ENCODE measurements at regions not wholly inside any gene's neighbourhood (a gene's known extent, or its start where the extent isn't known, plus 50 kb on each side); places are given as distances from the start of the nearest gene placed in this dataset.

DNA sequence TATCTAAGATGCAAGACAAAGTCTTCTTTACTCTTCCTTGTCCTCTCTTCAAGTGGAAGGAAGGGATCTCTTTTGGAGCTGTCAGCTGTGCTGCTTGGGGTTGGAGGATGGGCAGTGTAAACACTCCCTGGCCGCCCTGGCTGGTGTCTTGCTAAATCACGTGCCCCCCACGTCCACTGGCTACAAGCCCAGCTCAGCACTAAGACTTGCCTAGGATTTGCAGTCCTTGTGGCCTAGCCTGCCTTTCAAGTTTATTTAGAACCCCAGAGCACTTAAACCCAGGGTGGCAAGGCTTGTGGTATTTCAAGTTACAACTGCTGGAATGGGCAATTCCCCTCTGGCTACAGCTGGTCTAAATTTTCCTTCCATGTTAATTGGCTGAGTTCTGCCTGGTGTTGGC, 272.4 kb upstream of the MYO3A start:
- no peak overlapping the region for H3K4me3 ChIP-seq (replicated peaks; ENCODE audit: low read depth, low read length)
- no peak for DNase-seq (ENCODE audit: low read depth)
- no peak for TF ChIP-seq CTCF (IDR thresholded peaks at IDR 0.05; ENCODE audit: low read length, missing control alignments)

GRCh38 chr10:25666276-25666675, 267.8 kb upstream of the MYO3A start:
- TF ChIP-seq CTCF (IDR thresholded peaks at IDR 0.05; ENCODE audit: low read length, missing control alignments) = no peak
- peak; percentile 61 for DNase-seq (ENCODE audit: low read depth)
- no peak overlapping the region for H3K4me3 ChIP-seq (replicated peaks; ENCODE audit: low read depth, low read length)

- no peak for DNase-seq (ENCODE audit: low read depth)
- no peak overlapping the region for H3K4me3 ChIP-seq (replicated peaks; ENCODE audit: low read depth, low read length)
- TF ChIP-seq CTCF (IDR thresholded peaks at IDR 0.05; ENCODE audit: low read length, missing control alignments) = no peak
These were observed 258.8 kb upstream of the MYO3A start for GRCh38 chr10:25675204-25675603.

- no peak for DNase-seq (ENCODE audit: low read depth)
These were observed 258.4 kb upstream of the MYO3A start for GRCh38 chr10:25675615-25676014.

DNA sequence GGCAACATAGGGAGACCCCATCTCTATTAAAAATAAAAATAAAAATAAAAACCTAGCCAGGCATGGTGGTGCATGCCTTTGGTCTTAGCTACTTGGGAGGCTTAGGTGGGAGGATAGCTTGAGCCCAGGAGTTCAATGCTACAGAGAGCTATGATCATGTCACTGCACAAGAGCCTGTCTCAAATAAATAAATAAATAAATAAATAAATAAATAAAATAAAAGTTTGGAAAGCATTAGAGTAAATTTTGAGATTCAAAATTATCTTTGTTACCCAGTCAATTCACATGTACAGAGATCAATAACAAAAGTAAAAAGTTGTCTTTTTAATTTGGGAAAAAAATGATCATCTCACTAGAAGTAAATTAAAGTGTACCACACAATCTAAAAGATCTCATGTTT, 255.8 kb upstream of the MYO3A start:
- no peak for DNase-seq (ENCODE audit: low read depth)
- H3K4me3 ChIP-seq (replicated peaks; ENCODE audit: low read depth, low read length) = no peak overlapping the region
- no peak for TF ChIP-seq CTCF (IDR thresholded peaks at IDR 0.05; ENCODE audit: low read length, missing control alignments)

More at GRCh38 chr10:25675615-25676014, 258.4 kb upstream of the MYO3A start:
- no peak overlapping the region for H3K4me3 ChIP-seq (replicated peaks; ENCODE audit: low read depth, low read length)
- TF ChIP-seq CTCF (IDR thresholded peaks at IDR 0.05; ENCODE audit: low read length, missing control alignments) = no peak

DNA sequence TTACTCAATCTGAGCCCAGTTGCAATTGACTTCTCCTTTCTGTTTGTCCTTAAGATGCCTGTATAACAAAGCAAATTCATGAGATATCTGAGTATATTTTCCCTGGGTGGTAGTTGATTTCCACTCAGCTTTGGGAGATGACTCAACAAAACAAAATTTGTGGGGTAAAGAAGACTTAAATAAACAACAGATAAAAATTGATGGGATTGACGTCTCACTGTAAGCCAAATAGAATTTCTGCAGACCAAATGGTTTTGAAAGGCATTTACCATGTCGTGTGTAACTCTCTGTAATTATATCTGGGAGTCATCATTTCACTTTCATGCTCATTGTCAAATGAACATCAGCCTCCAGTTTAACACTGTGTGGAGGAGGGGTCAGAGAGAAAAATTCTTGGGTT, 255.4 kb upstream of the MYO3A start:
- peak; percentile 43 for DNase-seq (ENCODE audit: low read depth)
- no peak overlapping the region for H3K4me3 ChIP-seq (replicated peaks; ENCODE audit: low read depth, low read length)
- TF ChIP-seq CTCF (IDR thresholded peaks at IDR 0.05; ENCODE audit: low read length, missing control alignments) = no peak

DNA sequence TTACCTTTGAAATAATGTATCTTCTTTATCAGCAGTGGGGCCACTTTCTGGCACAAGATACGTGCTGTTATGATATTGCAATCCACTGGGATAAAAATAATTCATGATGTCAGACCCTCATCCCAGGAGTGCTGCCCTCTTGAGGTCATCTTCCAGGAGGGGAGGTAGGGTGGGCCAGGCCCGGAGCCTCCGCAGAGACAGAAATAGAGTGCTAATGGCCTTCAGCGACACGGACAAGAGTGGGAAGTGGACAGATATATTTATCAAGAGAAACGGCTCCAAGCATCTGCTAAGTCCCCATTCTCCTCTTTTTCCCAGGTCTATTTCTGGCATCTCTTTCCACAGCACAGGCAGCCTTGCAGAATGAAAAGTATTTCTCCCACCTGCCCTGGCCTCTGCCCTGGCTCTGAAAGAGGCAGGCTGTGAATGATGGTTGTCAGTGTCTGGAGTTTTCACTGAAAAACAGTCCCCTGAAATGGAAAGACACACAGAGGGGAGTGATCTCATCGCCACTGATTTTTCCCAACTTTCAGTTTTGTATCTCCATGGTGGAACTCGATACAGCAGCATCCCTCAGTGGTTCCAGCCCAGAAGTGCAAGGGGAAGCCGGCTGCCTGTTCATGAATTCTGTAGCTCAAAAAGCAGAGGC, 251.7 kb upstream of the MYO3A start:
- peak overlapping the region; percentile 46 for H3K4me3 ChIP-seq (replicated peaks; ENCODE audit: low read depth, low read length)
- DNase-seq (ENCODE audit: low read depth) = peak; percentile 88
- TF ChIP-seq CTCF (IDR thresholded peaks at IDR 0.05; ENCODE audit: low read length, missing control alignments) = peak; percentile 98
